Sigmoid colon (tissue), 6 donors: ENCODE measurements at regions not wholly inside any gene's neighbourhood (a gene's known extent, or its start where the extent isn't known, plus 50 kb on each side); places are given as distances from the start of the nearest gene placed in this dataset.

Experiments
- DNase-seq: peaks from one replicate; pipeline ENCODE4 v3.0.0-alpha.2; 2019
- H3K27ac ChIP-seq, 4 donors: fragments of 200-600 bp; sonication (generic); one replicate each; pipeline ENCODE4 v1.5.1; 2016 to 2019; ENCODE audit warnings: mild to moderate bottlenecking in 1 of 4
- H3K27me3 ChIP-seq, 3 donors: fragments of 200-600 bp; sonication (generic); one replicate each; pipeline ENCODE4 v1.5.1; 2019; ENCODE audit warnings: mild to moderate bottlenecking in 1 of 3
- H3K36me3 ChIP-seq, 4 donors: fragments of 200-600 bp; sonication (generic); one replicate each; pipeline ENCODE4 v1.5.1; 2016 to 2019
- H3K4me1 ChIP-seq, 4 donors: fragments of 200-600 bp; sonication (generic); one replicate each; pipeline ENCODE4 v1.5.1; 2017 to 2019
- H3K4me3 ChIP-seq, 4 donors: fragments of 200-600 bp; sonication (generic); one replicate each; pipeline ENCODE4 v1.5.1; 2017 to 2019; ENCODE audit warnings: mild to moderate bottlenecking in 2 of 4, moderate library complexity in 1 of 4
- H3K9me3 ChIP-seq, 4 donors: fragments of 200-600 bp in 3 of 4; sonication (generic) in 3 of 4; one replicate each; pipeline versions ENCODE4 v1.5.1 to v1.6.1; 2013 to 2019
- CTCF ChIP-seq, 4 experiments: fragments of 450-650 bp in 3 of 4; fragments of 200-600 bp in 1 of 4; IDR thresholded peaks; one replicate each; pipeline ENCODE4 v1.5.1; 2016 to 2019; ENCODE audit warnings: antibody characterized with exemption in 4 of 4, mild to moderate bottlenecking in 3 of 4, moderate library complexity in 2 of 4
- EP300 ChIP-seq, 4 donors: sonication (generic); formaldehyde crosslinking; IDR thresholded peaks; one replicate each; pipeline ENCODE4 v1.6.1; 2017; ENCODE audit warnings: antibody characterized with exemption in 4 of 4
- POLR2A ChIP-seq, 2 donors: fragments of 450-650 bp; IDR thresholded peaks; one replicate each; pipeline ENCODE4 v1.6.1; 2016; ENCODE audit warnings: antibody characterized with exemption in 2 of 2, mild to moderate bottlenecking in 2 of 2, moderate library complexity in 2 of 2
- POLR2AphosphoS5 ChIP-seq, 4 donors: sonication (generic); formaldehyde crosslinking; IDR thresholded peaks; one replicate each; pipeline ENCODE4 v1.6.1; 2017; ENCODE audit warnings: antibody characterized with exemption in 4 of 4
- WGBS, 2 donors: extraction: QIAGEN DNeasy Blood & Tissue Kit; methylation state at CpG; one replicate each; pipeline ENCODE4 v1.1.7; 2013; 5-methylcytosine and 5-hydroxymethylcytosine counted together
- intact Hi-C: fragments of 100-400 bp; cut with DNase I; formaldehyde crosslinking; loops from one replicate; pipeline ENCODE4 v1.15.1; 2023
- donor health status: healthy with polysubstance abuse.
- donor health status: healthy.

DNA sequence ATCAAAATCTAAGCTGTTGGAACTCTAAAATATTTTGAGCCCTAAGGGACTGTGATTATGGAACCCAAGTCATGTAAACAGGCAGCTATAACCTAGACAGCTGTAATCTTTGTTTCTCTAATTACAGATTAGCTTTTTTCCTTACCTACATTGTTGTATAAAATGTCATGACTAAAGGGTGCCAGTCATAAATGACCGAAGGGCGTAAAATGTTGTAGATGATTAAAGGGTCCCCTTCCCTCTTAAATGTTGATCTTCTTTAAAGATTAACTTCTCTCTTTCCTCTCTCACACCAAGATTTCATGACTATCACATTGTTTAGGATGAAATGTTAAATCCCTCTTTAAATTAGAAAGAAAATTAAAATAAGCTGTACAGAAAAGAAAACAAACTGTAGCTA lies 659.4 kb upstream of the NR3C2 start:
- WGBS, 2 donors: 12 to 63% methylated on average over 2 of the region's 2 CpGs
- DNase-seq: no peak
- Histone ChIP-seq H3K4me3 (no peak overlapping the region), H3K9me3 (peaks cover 0 to 5% (median under 1%) of the 10 kb centered on the region in 4 donors), H3K36me3 (no peaks in the 10 kb centered on the region), H3K4me1 (no peaks in the 10 kb centered on the region), H3K27me3 (no peaks in the 10 kb centered on the region), H3K27ac (no peak overlapping the region)
- intact Hi-C loops: no loop called here
- no peak for TF ChIP-seq EP300 (IDR thresholded peaks at IDR 0.05)
- no peak for TF ChIP-seq POLR2AphosphoS5 (IDR thresholded peaks at IDR 0.05)
- TF ChIP-seq CTCF (IDR thresholded peaks at IDR 0.05): no peak
- no peak for TF ChIP-seq POLR2A (IDR thresholded peaks at IDR 0.05)

- TF ChIP-seq CTCF (IDR thresholded peaks at IDR 0.05) (no peak), POLR2AphosphoS5 (IDR thresholded peaks at IDR 0.05) (no peak), EP300 (IDR thresholded peaks at IDR 0.05) (no peak), POLR2A (IDR thresholded peaks at IDR 0.05) (no peak)
- Histone ChIP-seq H3K27me3 (no peaks in the 10 kb centered on the region), H3K4me1 (no peaks in the 10 kb centered on the region), H3K27ac (no peak overlapping the region), H3K36me3 (no peaks in the 10 kb centered on the region), H3K9me3 (peaks cover 0 to 5% (median 2%) of the 10 kb centered on the region in 4 donors), H3K4me3 (no peak overlapping the region)
- DNase-seq: no peak
- WGBS, 2 donors: 83% methylated on average over 1 of the region's 1 CpG
- intact Hi-C loops: no loop called here
These were observed 653.6 kb upstream of the NR3C2 start for GRCh38 chr4:149095811-149096210.

DNA sequence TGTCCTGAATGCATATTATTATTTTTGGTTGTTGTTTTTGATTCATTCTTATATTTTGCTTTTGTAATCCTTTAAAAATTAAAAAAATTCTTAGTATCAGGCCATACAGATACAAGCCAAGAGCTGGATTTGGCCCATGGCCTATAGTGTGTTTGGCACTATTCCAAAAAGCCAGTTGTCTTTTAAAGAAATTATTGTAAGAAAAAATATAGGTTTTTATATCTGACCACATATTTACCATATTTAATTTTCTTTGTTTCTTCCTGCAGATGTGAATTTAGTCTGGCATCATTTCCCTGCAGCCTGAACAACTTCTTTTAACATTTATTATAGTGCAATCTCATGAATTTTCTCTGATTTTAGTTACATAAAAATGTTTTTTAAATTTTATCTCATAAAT lies 652.8 kb upstream of the NR3C2 start:
- intact Hi-C loops: no loop called here
- Histone ChIP-seq H3K27ac (no peak overlapping the region), H3K9me3 (peaks cover 0 to 5% (median 2%) of the 10 kb centered on the region in 4 donors), H3K36me3 (no peaks in the 10 kb centered on the region), H3K27me3 (no peaks in the 10 kb centered on the region), H3K4me3 (no peak overlapping the region), H3K4me1 (no peaks in the 10 kb centered on the region)
- TF ChIP-seq POLR2A (IDR thresholded peaks at IDR 0.05) (no peak), EP300 (IDR thresholded peaks at IDR 0.05) (no peak), CTCF (IDR thresholded peaks at IDR 0.05) (no peak), POLR2AphosphoS5 (IDR thresholded peaks at IDR 0.05) (no peak)
- no peak for DNase-seq

DNA sequence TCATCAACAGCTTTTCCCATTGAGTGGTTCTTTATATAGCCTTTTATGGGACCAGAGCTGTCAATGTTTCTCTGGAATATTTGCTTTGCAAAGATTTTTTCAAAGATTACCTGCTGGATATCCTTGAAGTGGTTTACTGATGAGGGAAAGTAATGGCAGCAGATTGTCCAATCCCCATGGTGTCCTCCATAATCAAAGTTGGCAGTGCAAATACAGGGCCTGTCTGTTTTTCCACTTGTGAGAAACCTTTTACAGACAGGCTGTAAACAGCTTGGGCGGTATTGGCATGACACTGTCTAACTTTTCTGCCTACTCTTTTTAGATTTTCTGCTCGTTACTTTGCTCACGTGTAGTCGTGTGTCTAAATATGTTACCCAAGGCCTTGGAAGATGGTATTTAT lies 641.9 kb upstream of the NR3C2 start:
- Histone ChIP-seq H3K27ac (no peak overlapping the region), H3K36me3 (no peaks in the 10 kb centered on the region)
- intact Hi-C loops: no loop called here

More for the DNA sequence above, 641.9 kb upstream of the NR3C2 start:
- Histone ChIP-seq H3K27me3 (no peaks in the 10 kb centered on the region), H3K9me3 (no peaks in the 10 kb centered on the region), H3K4me1 (no peaks in the 10 kb centered on the region), H3K4me3 (no peak overlapping the region)
- TF ChIP-seq CTCF (IDR thresholded peaks at IDR 0.05): no peak
- TF ChIP-seq EP300 (IDR thresholded peaks at IDR 0.05): no peak
- no peak for TF ChIP-seq POLR2AphosphoS5 (IDR thresholded peaks at IDR 0.05)
- TF ChIP-seq POLR2A (IDR thresholded peaks at IDR 0.05): no peak
- no peak for DNase-seq
- 29 to 70% methylated on average over 4 of the region's 4 CpGs for WGBS, 2 donors
